Large intestine (tissue), 3 donors: ENCODE measurements at regions not wholly inside any gene's neighbourhood (a gene's known extent, or its start where the extent isn't known, plus 50 kb on each side); places are given as distances from the start of the nearest gene placed in this dataset.

ENCODE experiments used
- DNase-seq, 2 donors: peaks; one replicate each; pipeline versions ENCODE4 v3.0.0 to v3.0.0-alpha.2; 2013
- H3K27ac ChIP-seq: one replicate; pipeline ENCODE4 v1.5.1; 2013; ENCODE audit warnings: low read length
- H3K27me3 ChIP-seq: 2 replicates; pipeline ENCODE4 v1.6.1; 2013; ENCODE audit warnings: low read length; ENCODE audit not compliant: control insufficient read depth, insufficient read depth
- H3K36me3 ChIP-seq: 2 replicates; pipeline ENCODE4 v1.6.1; 2013; ENCODE audit warnings: low read length; ENCODE audit not compliant: control insufficient read depth, insufficient read depth
- H3K4me1 ChIP-seq: one replicate; pipeline ENCODE4 v1.6.1; 2013; ENCODE audit warnings: low read length; ENCODE audit not compliant: control insufficient read depth, insufficient read depth
- H3K4me3 ChIP-seq: one replicate; pipeline ENCODE4 v1.5.1; 2013; ENCODE audit warnings: low read length
- H3K9me3 ChIP-seq: one replicate; pipeline ENCODE4 v1.6.1; 2013; ENCODE audit warnings: mild to moderate bottlenecking, low read depth, low read length, moderate library complexity; ENCODE audit not compliant: control insufficient read depth
- WGBS: methylation state at CpG from one replicate; pipeline ENCODE4 v1.1.5; 2013; ENCODE audit warnings: low lambda C conversion rate; ENCODE audit not compliant: insufficient coverage; 5-methylcytosine and 5-hydroxymethylcytosine counted together

GRCh38 chr9:38342532-38342931 lies 50.0 kb upstream of the ALDH1B1 start:
- no peak overlapping the region for H3K27ac ChIP-seq
- no peaks in the 10 kb centered on the region for H3K4me1 ChIP-seq
- H3K9me3 ChIP-seq, result no peaks in the 10 kb centered on the region
- H3K4me3 ChIP-seq, result no peak overlapping the region
- no CpG with 5 or more reads among the region's 3 CpGs for WGBS
- no peaks in the 10 kb centered on the region for H3K36me3 ChIP-seq
- no peaks in the 10 kb centered on the region for H3K27me3 ChIP-seq
- no peak for DNase-seq

DNA sequence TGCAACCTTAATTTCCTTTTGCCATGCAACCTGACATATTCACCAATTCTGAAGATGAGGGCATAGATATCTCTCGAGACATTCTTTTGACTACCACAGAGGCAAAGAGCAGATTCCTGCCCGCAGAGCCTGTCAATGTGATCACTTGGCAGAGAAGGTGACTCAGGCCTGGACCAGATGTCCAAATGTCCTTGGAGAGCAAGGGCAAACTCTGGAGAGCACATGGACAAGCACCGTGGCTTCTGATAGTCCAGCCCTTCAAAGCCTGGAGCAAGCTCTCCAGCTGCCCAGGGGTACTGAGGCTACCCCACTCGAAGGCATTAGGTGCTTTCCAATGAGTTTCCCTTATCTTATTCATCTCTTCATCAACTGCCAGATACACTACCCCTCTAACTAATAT lies 50.4 kb upstream of the ALDH1B1 start:
- H3K27me3 ChIP-seq, result no peaks in the 10 kb centered on the region
- no peak overlapping the region for H3K27ac ChIP-seq
- H3K4me1 ChIP-seq, result no peaks in the 10 kb centered on the region
- H3K4me3 ChIP-seq, result no peak overlapping the region
- DNase-seq, result no peak
- no peaks in the 10 kb centered on the region for H3K9me3 ChIP-seq
- no CpG with 5 or more reads among the region's 4 CpGs for WGBS
- no peaks in the 10 kb centered on the region for H3K36me3 ChIP-seq

GRCh38 chr9:38339496-38339895 lies 53.0 kb upstream of the ALDH1B1 start:
- peaks cover 3% of the 10 kb centered on the region for H3K27me3 ChIP-seq
- no peaks in the 10 kb centered on the region for H3K36me3 ChIP-seq
- H3K4me3 ChIP-seq, result no peak overlapping the region
- WGBS, result no CpG with 5 or more reads among the region's 2 CpGs
- H3K27ac ChIP-seq, result no peak overlapping the region
- no peaks in the 10 kb centered on the region for H3K9me3 ChIP-seq
- H3K4me1 ChIP-seq, result no peaks in the 10 kb centered on the region
- peak; percentile 35 to 36 for DNase-seq

GRCh38 chr9:38339087-38339486 lies 53.4 kb upstream of the ALDH1B1 start:
- Histone ChIP-seq H3K36me3 (no peaks in the 10 kb centered on the region), H3K4me3 (no peak overlapping the region), H3K27me3 (peaks cover 3% of the 10 kb centered on the region), H3K27ac (no peak overlapping the region), H3K9me3 (no peaks in the 10 kb centered on the region), H3K4me1 (no peaks in the 10 kb centered on the region)
- WGBS, result no CpG with 5 or more reads among the region's 3 CpGs
- no peak for DNase-seq

DNA sequence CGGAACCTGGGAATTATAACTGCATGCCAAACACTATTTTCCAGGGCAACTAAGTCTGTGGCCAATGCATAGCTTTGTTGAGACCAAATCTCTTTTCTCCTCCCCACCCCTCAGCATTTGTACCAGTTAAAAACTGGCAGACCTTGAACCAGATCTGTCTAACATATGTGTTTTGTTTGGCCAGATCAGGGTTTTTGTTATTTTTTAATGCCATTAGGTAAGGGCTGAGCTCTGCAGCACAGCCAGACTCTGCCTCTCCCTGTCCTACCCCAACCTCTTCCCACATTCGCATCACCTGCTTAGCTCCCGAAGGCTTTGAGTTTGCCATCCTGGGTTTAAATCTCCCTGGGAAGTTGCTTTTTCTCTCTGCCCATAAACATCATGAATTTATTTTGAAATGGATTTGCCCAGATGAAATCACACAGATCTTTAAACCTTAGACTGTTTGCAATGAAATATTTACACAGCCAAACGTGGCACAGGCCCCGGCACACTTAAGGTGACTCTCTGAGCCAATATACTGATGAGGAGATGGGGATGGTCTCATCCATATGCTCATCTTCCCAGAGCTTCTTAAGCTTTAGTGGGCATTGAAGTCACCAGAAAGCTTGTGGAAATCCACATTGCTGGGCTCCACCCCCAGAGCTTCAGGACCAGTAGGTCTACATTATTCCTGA lies 54.0 kb upstream of the ALDH1B1 start:
- H3K27me3 ChIP-seq, result peaks cover 3% of the 10 kb centered on the region

DNA sequence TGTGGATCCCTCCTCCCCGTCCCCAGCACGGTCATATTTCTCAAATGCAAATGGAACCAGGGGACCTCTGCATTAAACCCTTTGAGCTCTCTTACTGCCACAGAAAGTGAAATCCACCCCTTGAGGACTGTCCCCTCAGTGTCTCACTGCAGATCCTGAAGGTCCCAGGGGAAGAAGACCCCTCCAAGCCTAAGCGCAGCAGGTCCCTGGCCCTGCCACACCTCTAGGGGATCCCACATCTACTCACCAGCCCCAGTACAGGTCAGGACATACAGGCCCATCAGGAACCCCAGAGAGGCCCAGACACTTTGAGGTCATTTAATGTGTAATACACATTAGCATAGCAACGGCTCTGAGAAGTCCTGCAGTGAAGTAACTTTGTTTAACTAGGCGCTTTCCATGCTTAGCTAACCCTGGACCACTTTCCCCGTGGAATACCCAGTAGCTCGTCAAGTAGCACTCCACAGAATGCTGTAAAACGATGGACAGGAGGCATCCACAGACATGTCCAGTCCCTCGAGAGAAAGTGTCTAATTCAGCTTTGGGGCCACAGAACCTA lies 54.7 kb upstream of the ALDH1B1 start:
- Histone ChIP-seq H3K4me1 (no peaks in the 10 kb centered on the region), H3K9me3 (no peaks in the 10 kb centered on the region)
- WGBS, result no CpG with 5 or more reads among the region's 9 CpGs

More for the DNA sequence above, 54.0 kb upstream of the ALDH1B1 start:
- H3K27ac ChIP-seq, result no peak overlapping the region
- H3K4me1 ChIP-seq, result no peaks in the 10 kb centered on the region
- 60% methylated on average over 1 of the region's 5 CpGs for WGBS
- no peaks in the 10 kb centered on the region for H3K9me3 ChIP-seq
- no peak overlapping the region for H3K4me3 ChIP-seq
- DNase-seq, result no peak
- no peaks in the 10 kb centered on the region for H3K36me3 ChIP-seq

GRCh38 chr9:38337181-38337580 lies 55.3 kb upstream of the ALDH1B1 start:
- WGBS, result no CpG with 5 or more reads among the region's 7 CpGs
- Histone ChIP-seq H3K36me3 (no peaks in the 10 kb centered on the region), H3K4me3 (no peak overlapping the region), H3K27ac (no peak overlapping the region), H3K27me3 (peaks cover 3% of the 10 kb centered on the region), H3K4me1 (no peaks in the 10 kb centered on the region), H3K9me3 (no peaks in the 10 kb centered on the region)
- DNase-seq, result no peak

More for the DNA sequence above, 54.7 kb upstream of the ALDH1B1 start:
- no peak for DNase-seq
- no peaks in the 10 kb centered on the region for H3K36me3 ChIP-seq
- H3K27me3 ChIP-seq, result peaks cover 3% of the 10 kb centered on the region
- H3K27ac ChIP-seq, result no peak overlapping the region
- no peak overlapping the region for H3K4me3 ChIP-seq

- no peak for DNase-seq
- no CpG with 5 or more reads among the region's 8 CpGs for WGBS
- no peaks in the 10 kb centered on the region for H3K36me3 ChIP-seq
- no peak overlapping the region for H3K4me3 ChIP-seq
- H3K4me1 ChIP-seq, result no peaks in the 10 kb centered on the region
- no peak overlapping the region for H3K27ac ChIP-seq
- H3K27me3 ChIP-seq, result peaks cover 3% of the 10 kb centered on the region
- no peaks in the 10 kb centered on the region for H3K9me3 ChIP-seq
These were observed 56.2 kb upstream of the ALDH1B1 start for GRCh38 chr9:38336341-38336740.

- no peaks in the 10 kb centered on the region for H3K36me3 ChIP-seq
- no peaks in the 10 kb centered on the region for H3K4me1 ChIP-seq
- no peak overlapping the region for H3K27ac ChIP-seq
- no CpG with 5 or more reads among the region's 1 CpG for WGBS
- no peak overlapping the region for H3K4me3 ChIP-seq
- peaks cover 3% of the 10 kb centered on the region for H3K27me3 ChIP-seq
- H3K9me3 ChIP-seq, result no peaks in the 10 kb centered on the region
- DNase-seq, result no peak
These were observed 56.8 kb upstream of the ALDH1B1 start for GRCh38 chr9:38335686-38336085.

DNA sequence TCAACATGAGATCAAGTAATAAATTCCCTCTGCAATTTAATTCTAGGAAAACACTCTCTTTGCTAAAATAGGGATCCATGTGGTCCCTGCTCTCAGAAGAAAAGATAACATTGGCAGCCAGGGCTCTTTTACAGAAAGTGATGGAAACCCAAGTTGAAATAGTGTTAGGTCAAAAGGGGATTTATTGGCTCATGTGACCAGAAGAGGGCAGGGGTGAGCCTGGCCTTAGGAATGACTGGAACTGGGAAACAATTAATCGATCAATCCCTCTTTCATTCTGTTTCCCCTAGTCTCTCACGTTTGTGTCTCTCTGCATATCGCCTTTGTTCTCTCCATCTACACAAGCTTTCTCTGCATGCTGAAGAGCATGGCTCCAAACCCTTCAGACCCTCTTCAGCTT lies 58.3 kb upstream of the ALDH1B1 start:
- no peaks in the 10 kb centered on the region for H3K9me3 ChIP-seq
- no CpG with 5 or more reads among the region's 3 CpGs for WGBS
- H3K36me3 ChIP-seq, result no peaks in the 10 kb centered on the region
- no peaks in the 10 kb centered on the region for H3K4me1 ChIP-seq
- no peak for DNase-seq
- H3K27me3 ChIP-seq, result peaks cover 3% of the 10 kb centered on the region
- H3K27ac ChIP-seq, result no peak overlapping the region
- H3K4me3 ChIP-seq, result no peak overlapping the region

- Histone ChIP-seq H3K4me3 (no peak overlapping the region), H3K36me3 (no peaks in the 10 kb centered on the region), H3K27ac (no peak overlapping the region), H3K4me1 (no peaks in the 10 kb centered on the region), H3K27me3 (peaks cover 3% of the 10 kb centered on the region), H3K9me3 (no peaks in the 10 kb centered on the region)
- DNase-seq, result no peak
- 60% methylated on average over 1 of the region's 5 CpGs for WGBS
These were observed 59.5 kb upstream of the ALDH1B1 start for GRCh38 chr9:38333047-38333446.
